ENCODE measurements at regions not wholly inside any gene's neighbourhood (a gene's known extent, or its start where the extent isn't known, plus 50 kb on each side); places are given as distances from the start of the nearest gene placed in this dataset.

GRCh38 chr20:23157734-23158133, 71.6 kb upstream of the CD93 start:
- no peak for TF ChIP-seq CTCF (IDR thresholded peaks at IDR 0.05)
- TF ChIP-seq POLR2A (IDR thresholded peaks at IDR 0.05), result no peak

All from right lobe of liver (tissue), 4 donors.